ENCODE measurements at regions not wholly inside any gene's neighbourhood (a gene's known extent, or its start where the extent isn't known, plus 50 kb on each side); places are given as distances from the start of the nearest gene placed in this dataset.

GRCh38 chr1:220430586-220430985 is 97.3 kb upstream of the MARK1 start:
- TF ChIP-seq CTCF (IDR thresholded peaks at IDR 0.05; ENCODE audit: poor library complexity), result no peak
- TF ChIP-seq EZH2phosphoT487 (IDR thresholded peaks at IDR 0.05; ENCODE audit: low read depth, severe bottlenecking, unreplicated experiment), result no peak

Data from hepatocyte (in vitro differentiated cells).